ENCODE measurements at regions not wholly inside any gene's neighbourhood (a gene's known extent, or its start where the extent isn't known, plus 50 kb on each side); places are given as distances from the start of the nearest gene placed in this dataset.

DNA sequence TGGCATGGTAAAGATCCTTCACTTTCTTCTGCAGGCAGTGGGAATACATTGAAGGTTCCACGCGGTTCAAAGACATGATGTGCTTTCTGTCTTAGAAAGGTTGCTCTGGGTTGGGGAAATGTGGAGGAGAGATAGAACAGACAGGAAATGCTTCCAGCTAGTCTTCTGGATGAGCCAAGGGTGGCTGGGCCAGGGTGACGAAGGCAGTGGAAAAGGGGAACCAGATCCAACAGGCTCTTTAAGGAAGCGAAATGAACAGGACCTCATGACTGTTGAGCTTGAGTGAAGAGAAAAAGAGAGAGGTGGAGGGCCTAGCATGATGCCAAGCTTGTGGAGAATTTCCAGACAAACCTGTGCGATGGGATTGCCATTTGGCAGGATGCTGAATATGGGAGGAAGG lies 56.4 kb upstream of the LMO1 start:
- no peaks in the 10 kb centered on the region for H3K79me2 ChIP-seq (ENCODE audit: insufficient read depth, low read length)
- no peak for DNase-seq (ENCODE audit: low spot score)
- ATAC-seq, result no peak
- no peaks in the 10 kb centered on the region for H3K36me3 ChIP-seq (replicated peaks in 1 of 2; ENCODE audit: control insufficient read depth in 1 of 2, insufficient read depth in 2 of 2, low read length in 2 of 2)
- H3K27me3 ChIP-seq (ENCODE audit: control insufficient read depth in 1 of 2, insufficient read depth in 2 of 2, low read length in 2 of 2), result peaks cover 3 to 17% of the 10 kb centered on the region in 2 experiments; a peak in 3 of 5 replicates
- no peak overlapping the region for H2AFZ ChIP-seq (ENCODE audit: low read length)
- H3K4me2 ChIP-seq (ENCODE audit: low read depth, low read length), result no peak overlapping the region
- no TSS peak for BruUV-seq (replicated peaks)
- ChIA-PET CTCF (ENCODE audit: low intra/inter-chr PET ratio, low total read pairs) (no interaction called here), POLR2A (no interaction called here)
- no peak for FAIRE-seq
- no peak overlapping the region for H3K9ac ChIP-seq (ENCODE audit: insufficient read depth, low read depth, low read length)
- WGBS (ENCODE audit: low lambda C conversion rate), result 19% methylated on average over 5 of the region's 5 CpGs
- no peaks in the 10 kb centered on the region for H4K20me1 ChIP-seq (ENCODE audit: insufficient read depth, low read length)
- H3K4me3 ChIP-seq (replicated peaks in 1 of 3; ENCODE audit: insufficient read depth in 1 of 3, low read depth in 2 of 3, low read length in 3 of 3), result no peak overlapping the region
- intact Hi-C loops (cut with micrococcal nuclease; ENCODE audit: unreplicated experiment), result no loop called here
- no peak overlapping the region for H3K27ac ChIP-seq (ENCODE audit: extremely low read length, insufficient read depth, low read length)
- H3K9me3 ChIP-seq (ENCODE audit: low read length), result no peaks in the 10 kb centered on the region
- TF ChIP-seq ZNF383 (CRISPR knock-in tag; IDR thresholded peaks at IDR 0.05; ENCODE audit: borderline replicate concordance), result no peak
- TF ChIP-seq ZNF343 (CRISPR knock-in tag; IDR thresholded peaks at IDR 0.05), result no peak
- TF ChIP-seq THYN1 (CRISPR knock-in tag; IDR thresholded peaks at IDR 0.05; ENCODE audit: borderline replicate concordance, low read depth), result no peak
- TF ChIP-seq KLF15 (CRISPR knock-in tag; IDR thresholded peaks at IDR 0.05; ENCODE audit: borderline replicate concordance), result no peak
- TF ChIP-seq RBM39 (IDR thresholded peaks at IDR 0.05; ENCODE audit: low read depth, low read length, poor library complexity, severe bottlenecking), result no peak
- no peak for TF ChIP-seq ZNF614 (CRISPR knock-in tag; IDR thresholded peaks at IDR 0.05; ENCODE audit: borderline replicate concordance)
- TF ChIP-seq ZNF788 (CRISPR knock-in tag; IDR thresholded peaks at IDR 0.05; ENCODE audit: borderline replicate concordance), result no peak
- no peak for TF ChIP-seq RFX3 (CRISPR knock-in tag; IDR thresholded peaks at IDR 0.05)
- TF ChIP-seq SNAPC5 (CRISPR knock-in tag; IDR thresholded peaks at IDR 0.05; ENCODE audit: borderline replicate concordance), result no peak
- no peak for TF ChIP-seq AKNA (CRISPR knock-in tag; IDR thresholded peaks at IDR 0.05; ENCODE audit: borderline replicate concordance)
- TF ChIP-seq ZNF503 (CRISPR knock-in tag; IDR thresholded peaks at IDR 0.05), result no peak
- TF ChIP-seq UBTF (CRISPR knock-in tag; IDR thresholded peaks at IDR 0.05), result no peak
- in situ Hi-C loops (cut with HindIII; ENCODE audit: extremely low pct_ligation_motif_present, low pct_unique_long_range_greater_than_20kb), result no loop called here
- H3K4me1 ChIP-seq (ENCODE audit: insufficient read depth, low read length), result no peaks in the 10 kb centered on the region

Data from HepG2 (cell line).